ENCODE measurements at regions not wholly inside any gene's neighbourhood (a gene's known extent, or its start where the extent isn't known, plus 50 kb on each side); places are given as distances from the start of the nearest gene placed in this dataset.
"Not testable (repeated sequence)": the region's sequence is repeated elsewhere in the genome, so short reads cannot be mapped to it uniquely, and the experiment has no call there.

DNA sequence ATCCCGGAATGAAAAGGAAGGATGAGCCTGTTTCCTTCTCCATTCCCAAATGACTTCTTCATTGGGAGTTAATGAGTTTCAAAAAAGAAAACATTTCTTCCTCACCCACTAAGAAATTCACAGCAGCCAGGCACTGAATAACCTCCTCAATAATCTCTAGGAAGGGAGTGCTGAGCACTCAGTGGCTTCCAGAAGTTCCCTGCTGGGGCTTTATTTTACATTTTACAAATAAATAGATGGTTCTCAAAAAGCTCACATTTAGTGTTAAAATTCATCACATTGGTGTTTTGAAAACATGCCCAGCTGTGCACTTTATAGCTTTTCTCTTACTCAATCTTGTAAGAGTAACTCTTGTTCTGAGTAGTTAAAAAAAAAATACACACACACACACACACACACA, 148.9 kb upstream of the PFKP start:
- no peak for DNase-seq

GRCh38 chr10:2917926-2918325, 149.4 kb upstream of the PFKP start:
- DNase-seq = no peak

GRCh38 chr10:2915412-2915811, 151.9 kb upstream of the PFKP start:
- DNase-seq = no peak

GRCh38 chr10:2914741-2915140, 152.6 kb upstream of the PFKP start:
- DNase-seq = no peak

DNA sequence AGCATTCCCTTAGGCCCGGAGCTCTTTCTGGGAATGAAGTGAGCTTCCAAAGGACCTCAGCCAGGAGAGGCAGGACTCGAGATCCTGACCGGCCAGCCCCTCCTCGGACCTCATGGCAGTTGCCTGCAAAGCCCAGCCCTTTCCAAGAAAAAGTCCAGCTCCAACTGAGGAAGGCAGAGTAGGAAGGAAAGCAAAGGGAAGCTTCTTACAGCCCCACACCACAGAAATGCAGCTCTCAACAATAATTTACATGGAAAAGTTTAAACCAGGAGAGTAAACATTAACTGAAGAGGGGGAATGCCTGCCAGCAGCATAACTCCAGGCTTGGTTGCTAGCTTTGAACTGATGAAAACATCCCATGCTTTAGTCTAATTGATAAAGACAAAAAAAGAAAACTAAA, 153.9 kb upstream of the PFKP start:
- DNase-seq = no peak

GRCh38 chr10:2910656-2911055, 156.7 kb upstream of the PFKP start:
- no peak for DNase-seq

DNA sequence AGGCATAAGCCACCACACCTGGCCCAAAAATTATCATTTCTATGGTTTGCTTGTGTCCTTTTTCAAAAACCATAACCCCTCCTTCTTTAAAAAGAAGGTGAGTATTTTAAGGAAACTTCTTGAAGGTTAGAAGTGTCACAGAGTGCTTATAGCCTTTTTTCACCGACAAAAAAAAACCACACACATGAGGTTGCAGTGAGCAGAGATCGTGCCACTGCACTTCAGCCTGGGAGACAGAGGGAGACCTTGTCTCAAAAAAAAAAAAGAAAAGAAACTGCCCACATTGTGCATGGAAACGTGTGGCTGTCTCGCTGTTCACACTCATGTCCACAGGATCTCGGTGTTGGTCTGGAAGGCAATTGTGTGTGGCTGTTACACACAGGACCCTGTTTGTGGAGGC, 157.4 kb upstream of the PFKP start:
- no peak for DNase-seq

- peak; percentile 5 for DNase-seq
Measured at GRCh38 chr10:2908851-2909630, 158.3 kb upstream of the PFKP start.

DNA sequence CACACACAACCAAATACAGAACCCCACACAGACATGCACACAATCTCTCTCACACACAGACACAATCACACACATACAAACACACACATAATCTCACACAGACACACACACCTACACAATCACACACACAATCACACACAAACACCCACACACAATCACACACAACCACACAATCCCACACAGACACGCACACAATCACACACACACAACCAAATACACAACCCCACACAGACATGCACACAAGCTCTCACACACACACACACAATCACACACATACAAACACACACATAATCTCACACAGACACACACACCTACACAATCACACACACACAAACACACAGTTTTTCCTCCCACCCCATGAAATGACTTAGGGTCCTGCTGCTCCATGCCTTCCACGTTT, 160.4 kb upstream of the PFKP start:
- no peak for DNase-seq

- no peak for DNase-seq
Measured at GRCh38 chr10:2905851-2906250, 161.5 kb upstream of the PFKP start.

DNA sequence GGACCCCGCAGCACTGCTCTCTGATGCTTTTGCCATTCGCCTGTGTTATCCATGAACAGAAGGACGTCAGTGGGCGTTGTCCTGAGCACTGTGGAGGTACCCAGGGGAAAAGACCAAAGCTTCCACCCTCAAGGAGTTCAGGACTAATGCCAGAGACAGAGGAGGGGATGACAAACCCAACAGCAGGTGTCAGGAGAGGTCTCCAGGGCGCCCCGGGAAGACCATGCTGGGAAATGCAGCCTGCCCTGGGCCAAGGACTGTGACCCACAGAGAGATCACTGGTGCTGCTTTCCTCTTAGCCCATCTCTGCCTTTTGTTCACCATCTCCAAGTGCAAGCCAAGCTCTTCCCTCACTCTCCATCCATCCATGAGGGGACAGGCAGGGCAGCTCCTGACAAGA, 166.8 kb upstream of the PFKP start:
- DNase-seq = no peak

GRCh38 chr10:2899246-2899951, 167.9 kb upstream of the PFKP start:
- no peak for DNase-seq

DNA sequence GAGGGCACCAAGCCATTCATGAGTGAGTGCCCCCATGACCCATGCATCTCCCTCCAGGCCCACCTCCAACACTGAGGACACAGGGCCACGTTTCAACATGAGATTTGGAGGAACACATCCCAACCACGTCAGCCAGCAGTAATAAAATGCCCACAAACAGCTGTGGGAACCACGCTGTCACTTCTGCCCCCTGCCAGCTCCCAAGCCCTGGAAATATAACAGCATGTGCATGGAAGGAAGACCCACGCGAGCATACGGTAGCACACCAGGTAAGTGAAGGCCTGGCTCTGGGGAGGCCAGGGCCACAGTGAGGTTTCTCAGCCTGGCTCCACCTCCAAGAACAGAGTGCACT, 168.9 kb upstream of the PFKP start:
- no peak for DNase-seq

DNA sequence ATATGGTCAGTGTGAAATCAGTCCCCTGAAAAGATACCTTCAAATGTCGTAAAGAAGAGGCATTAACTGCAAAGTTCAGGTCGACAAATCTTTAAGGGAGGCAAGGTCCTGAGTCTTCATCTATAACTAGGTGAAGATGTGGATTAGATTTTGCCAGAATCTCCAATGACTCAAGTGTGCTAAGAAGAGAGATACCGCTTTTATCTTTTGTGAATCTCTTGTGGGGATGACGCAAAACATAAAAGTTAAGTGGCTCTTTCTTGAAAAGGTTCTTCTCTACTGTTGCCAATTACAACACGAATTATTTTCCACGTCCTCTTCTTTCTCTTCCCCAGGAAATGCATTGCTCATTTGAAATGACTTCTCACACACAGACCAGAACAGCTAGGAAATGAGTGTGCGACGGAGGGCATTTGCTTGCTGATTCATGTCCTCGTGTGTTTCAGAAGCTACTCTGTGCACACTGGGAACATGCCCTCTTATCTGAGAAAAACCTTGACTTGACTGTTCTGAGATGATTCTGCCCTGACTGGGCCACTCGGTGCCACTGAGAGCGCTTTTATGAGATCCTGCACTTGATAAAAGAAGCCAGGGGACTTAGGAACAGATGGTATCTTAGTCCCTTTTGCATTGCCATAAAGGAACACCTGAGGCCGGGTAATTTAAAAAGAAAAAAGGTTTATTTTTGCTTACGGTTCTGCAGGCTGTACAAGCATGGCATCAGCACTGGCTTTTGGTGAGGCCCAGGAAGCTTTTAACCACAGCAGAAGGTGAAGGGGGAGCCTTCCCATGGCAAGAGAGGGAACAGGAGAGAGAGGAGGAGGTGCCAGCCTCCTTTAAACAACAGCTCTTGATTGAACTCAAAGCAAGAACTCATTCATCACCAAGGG, 169.5 kb upstream of the PFKP start:
- no peak for DNase-seq

DNA sequence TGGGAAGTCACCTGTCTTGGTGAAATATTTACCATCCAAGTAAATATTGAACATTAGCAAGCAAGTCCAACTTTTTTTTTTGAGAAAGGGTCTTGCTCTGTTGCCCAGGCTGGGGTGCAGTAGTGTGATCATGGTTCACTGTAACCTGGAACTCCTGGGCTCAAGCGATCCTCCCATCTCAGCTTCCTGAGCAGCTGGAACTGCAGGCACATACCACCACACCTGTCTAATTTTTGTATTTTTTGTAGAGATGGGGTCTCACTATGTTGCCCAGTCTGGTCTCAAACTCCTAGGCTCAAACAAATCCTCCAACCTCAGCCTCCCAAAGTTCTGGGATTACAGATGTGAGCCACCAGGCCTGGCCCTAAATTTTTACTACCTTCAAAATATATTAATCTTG, 171.0 kb upstream of the PFKP start:
- DNase-seq = not testable (repeated sequence)

- DNase-seq = no peak
Measured at GRCh38 chr10:2895594-2896196, 171.7 kb upstream of the PFKP start.

DNA sequence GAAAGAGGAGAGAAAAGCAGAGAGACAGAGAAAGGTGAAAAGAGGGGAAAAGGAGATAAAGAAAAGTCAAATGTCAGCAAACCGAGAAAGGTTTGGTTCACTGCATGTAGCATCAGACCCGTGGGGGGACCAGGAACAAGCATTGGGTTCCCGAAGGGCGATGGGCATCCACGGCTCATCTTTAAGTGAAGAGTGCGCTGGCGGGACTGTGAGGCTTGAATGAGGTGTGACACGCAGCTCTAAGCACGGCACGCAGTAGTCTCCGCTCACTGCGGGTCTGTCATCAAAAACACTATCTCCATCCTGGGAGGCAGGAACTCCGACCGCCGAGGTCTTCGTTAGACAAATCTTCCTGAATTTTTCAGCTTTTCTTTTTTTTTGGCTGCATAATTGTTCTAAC, 173.4 kb upstream of the PFKP start:
- no peak for DNase-seq

GRCh38 chr10:2893158-2893845, 174.0 kb upstream of the PFKP start:
- DNase-seq = no peak

DNA sequence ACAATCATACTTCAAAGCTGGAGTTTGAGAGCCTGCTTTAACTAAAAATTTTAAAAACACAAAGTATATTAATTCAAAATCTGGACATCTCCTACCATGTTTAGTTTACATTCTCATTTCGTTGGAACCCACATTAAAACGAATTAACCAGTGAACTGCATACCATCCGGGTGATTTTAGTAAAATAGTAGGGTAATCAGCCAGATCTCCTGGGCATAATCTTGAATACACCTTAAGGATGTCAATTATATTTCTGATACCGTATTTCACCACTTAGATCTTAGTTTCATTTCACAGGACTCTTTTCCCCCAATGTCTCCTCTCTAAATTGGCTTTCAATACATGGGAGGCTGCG, 175.6 kb upstream of the PFKP start:
- DNase-seq = no peak

GRCh38 chr10:2891073-2891769, 176.1 kb upstream of the PFKP start:
- DNase-seq = no peak

DNA sequence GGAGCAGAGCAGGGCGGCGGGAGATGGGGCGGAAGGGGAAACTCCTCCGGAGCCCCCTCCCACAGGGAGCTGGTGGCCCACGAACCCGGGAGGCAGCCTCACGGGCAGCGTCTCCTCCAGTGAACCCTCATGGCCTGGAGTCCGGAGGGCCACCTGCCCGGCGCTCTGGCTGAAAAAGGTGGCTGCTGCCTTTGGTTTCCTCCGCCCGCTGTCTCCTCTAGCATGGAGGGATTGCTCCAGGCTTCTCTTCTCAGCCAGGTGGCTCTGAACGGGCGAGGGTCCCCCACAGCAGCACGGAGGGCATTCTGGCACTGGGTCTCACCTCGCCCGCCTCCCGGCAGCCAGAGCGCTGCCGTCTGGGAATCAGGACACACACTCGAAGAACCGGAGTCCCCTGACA, 177.3 kb upstream of the PFKP start:
- no peak for DNase-seq

DNA sequence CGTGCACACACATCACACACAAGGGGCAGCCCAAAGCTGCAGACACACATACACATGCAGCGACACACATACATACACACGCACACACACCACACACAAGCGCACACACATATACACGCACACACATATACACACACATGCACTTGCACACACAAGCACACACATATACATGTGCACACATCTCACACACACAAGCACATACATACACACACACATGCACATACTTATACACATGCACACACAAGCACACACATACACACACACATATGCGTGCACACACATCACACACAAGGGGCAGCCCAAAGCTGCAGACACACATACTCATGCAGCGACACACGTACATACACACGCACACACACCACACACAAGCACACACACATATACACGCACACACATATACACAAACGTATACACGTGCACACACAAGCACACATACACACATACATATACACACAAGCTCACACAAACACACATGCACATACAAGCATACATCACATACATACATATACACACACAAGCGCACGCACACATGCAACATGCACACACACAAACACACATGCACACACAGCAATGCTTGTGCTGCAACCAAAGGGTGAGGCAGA, 178.8 kb upstream of the PFKP start:
- no peak for DNase-seq

Measured in stimulated activated CD4-positive, alpha-beta T cell treated with anti-CD3 and anti-CD28 coated beads, Interleukin-12 subunit alpha, Interleukin-12 subunit beta, amount 100 ng/mL, for 4 hours (primary cell).